ENCODE measurements at regions not wholly inside any gene's neighbourhood (a gene's known extent, or its start where the extent isn't known, plus 50 kb on each side); places are given as distances from the start of the nearest gene placed in this dataset.

GRCh38 chr1:8189931-8190483 lies 127.9 kb upstream of the SLC45A1 start (continued):
- 0 out of 2 replicates have a peak, but pooled peaks have one; percentile 77 for TF ChIP-seq ZC3H13 (CRISPR knock-in tag; IDR thresholded peaks at IDR 0.05)
- TF ChIP-seq ZEB1 (IDR thresholded peaks at IDR 0.05; ENCODE audit: insufficient replicate concordance, low read depth): peak; percentile 87
- no peak for TF ChIP-seq ZNF577 (CRISPR knock-in tag; IDR thresholded peaks at IDR 0.05; ENCODE audit: borderline replicate concordance, low read depth)
- peak; percentile 89 for TF ChIP-seq CEBPG (CRISPR knock-in tag; IDR thresholded peaks at IDR 0.05)
- peak; percentile 99 for TF ChIP-seq HDAC2 (CRISPR knock-in tag; IDR thresholded peaks at IDR 0.05)
- TF ChIP-seq CENPT (CRISPR knock-in tag; IDR thresholded peaks at IDR 0.05; ENCODE audit: low read depth): no peak
- TF ChIP-seq, protein P1, sequence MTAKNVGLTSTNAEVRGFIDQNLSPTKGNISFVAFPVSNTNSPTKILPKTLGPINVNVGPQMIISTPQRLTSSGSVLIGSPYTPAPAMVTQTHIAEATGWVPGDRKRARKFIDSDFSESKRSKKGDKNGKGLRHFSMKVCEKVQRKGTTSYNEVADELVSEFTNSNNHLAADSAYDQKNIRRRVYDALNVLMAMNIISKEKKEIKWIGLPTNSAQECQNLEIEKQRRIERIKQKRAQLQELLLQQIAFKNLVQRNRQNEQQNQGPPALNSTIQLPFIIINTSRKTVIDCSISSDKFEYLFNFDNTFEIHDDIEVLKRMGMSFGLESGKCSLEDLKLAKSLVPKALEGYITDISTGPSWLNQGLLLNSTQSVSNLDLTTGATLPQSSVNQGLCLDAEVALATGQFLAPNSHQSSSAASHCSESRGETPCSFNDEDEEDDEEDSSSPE (CRISPR knock-in tag; IDR thresholded peaks at IDR 0.05): 0 out of 2 replicates have a peak, but pooled peaks have one; percentile 45
- TF ChIP-seq KLF15 (CRISPR knock-in tag; IDR thresholded peaks at IDR 0.05; ENCODE audit: borderline replicate concordance): no peak
- TF ChIP-seq ZSCAN20 (CRISPR knock-in tag; IDR thresholded peaks at IDR 0.05; ENCODE audit: borderline replicate concordance): no peak
- peak; percentile 88; the same call in 1 of the 2 replicates for TF ChIP-seq ZNF788 (CRISPR knock-in tag; IDR thresholded peaks at IDR 0.05; ENCODE audit: borderline replicate concordance)
- TF ChIP-seq, protein P2, sequence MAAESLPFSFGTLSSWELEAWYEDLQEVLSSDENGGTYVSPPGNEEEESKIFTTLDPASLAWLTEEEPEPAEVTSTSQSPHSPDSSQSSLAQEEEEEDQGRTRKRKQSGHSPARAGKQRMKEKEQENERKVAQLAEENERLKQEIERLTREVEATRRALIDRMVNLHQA (CRISPR knock-in tag; IDR thresholded peaks at IDR 0.05): no peak
- TF ChIP-seq TEF (CRISPR knock-in tag; IDR thresholded peaks at IDR 0.05): no peak
- TF ChIP-seq ZNF879 (CRISPR knock-in tag; IDR thresholded peaks at IDR 0.05): no peak
- TF ChIP-seq, protein P3, sequence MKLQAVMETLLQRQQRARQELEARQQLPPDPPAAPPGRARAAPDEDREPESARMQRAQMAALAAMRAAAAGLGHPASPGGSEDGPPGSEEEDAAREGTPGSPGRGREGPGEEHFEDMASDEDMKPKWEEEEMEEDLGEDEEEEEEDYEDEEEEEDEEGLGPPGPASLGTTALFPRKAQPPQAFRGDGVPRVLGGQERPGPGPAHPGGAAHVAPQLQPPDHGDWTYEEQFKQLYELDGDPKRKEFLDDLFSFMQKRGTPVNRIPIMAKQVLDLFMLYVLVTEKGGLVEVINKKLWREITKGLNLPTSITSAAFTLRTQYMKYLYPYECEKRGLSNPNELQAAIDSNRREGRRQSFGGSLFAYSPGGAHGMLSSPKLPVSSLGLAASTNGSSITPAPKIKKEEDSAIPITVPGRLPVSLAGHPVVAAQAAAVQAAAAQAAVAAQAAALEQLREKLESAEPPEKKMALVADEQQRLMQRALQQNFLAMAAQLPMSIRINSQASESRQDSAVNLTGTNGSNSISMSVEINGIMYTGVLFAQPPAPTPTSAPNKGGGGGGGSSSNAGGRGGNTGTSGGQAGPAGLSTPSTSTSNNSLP (IDR thresholded peaks at IDR 0.05; ENCODE audit: low read depth, low read length): peak; percentile 73; the same call in 1 of the 2 replicates
- TF ChIP-seq, protein P4, sequence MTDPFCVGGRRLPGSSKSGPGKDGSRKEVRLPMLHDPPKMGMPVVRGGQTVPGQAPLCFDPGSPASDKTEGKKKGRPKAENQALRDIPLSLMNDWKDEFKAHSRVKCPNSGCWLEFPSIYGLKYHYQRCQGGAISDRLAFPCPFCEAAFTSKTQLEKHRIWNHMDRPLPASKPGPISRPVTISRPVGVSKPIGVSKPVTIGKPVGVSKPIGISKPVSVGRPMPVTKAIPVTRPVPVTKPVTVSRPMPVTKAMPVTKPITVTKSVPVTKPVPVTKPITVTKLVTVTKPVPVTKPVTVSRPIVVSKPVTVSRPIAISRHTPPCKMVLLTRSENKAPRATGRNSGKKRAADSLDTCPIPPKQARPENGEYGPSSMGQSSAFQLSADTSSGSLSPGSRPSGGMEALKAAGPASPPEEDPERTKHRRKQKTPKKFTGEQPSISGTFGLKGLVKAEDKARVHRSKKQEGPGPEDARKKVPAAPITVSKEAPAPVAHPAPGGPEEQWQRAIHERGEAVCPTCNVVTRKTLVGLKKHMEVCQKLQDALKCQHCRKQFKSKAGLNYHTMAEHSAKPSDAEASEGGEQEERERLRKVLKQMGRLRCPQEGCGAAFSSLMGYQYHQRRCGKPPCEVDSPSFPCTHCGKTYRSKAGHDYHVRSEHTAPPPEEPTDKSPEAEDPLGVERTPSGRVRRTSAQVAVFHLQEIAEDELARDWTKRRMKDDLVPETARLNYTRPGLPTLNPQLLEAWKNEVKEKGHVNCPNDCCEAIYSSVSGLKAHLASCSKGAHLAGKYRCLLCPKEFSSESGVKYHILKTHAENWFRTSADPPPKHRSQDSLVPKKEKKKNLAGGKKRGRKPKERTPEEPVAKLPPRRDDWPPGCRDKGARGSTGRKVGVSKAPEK (CRISPR knock-in tag; IDR thresholded peaks at IDR 0.05; ENCODE audit: borderline replicate concordance): no peak
- TF ChIP-seq, protein P5, sequence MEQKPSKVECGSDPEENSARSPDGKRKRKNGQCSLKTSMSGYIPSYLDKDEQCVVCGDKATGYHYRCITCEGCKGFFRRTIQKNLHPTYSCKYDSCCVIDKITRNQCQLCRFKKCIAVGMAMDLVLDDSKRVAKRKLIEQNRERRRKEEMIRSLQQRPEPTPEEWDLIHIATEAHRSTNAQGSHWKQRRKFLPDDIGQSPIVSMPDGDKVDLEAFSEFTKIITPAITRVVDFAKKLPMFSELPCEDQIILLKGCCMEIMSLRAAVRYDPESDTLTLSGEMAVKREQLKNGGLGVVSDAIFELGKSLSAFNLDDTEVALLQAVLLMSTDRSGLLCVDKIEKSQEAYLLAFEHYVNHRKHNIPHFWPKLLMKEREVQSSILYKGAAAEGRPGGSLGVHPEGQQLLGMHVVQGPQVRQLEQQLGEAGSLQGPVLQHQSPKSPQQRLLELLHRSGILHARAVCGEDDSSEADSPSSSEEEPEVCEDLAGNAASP (CRISPR knock-in tag; IDR thresholded peaks at IDR 0.05; ENCODE audit: borderline replicate concordance): peak; percentile 96
- peak; percentile 57; the same call in 1 of the 2 replicates for TF ChIP-seq ZNF652 (CRISPR knock-in tag; IDR thresholded peaks at IDR 0.05; ENCODE audit: borderline replicate concordance, low read depth)
- TF ChIP-seq ARID2 (CRISPR knock-in tag; IDR thresholded peaks at IDR 0.05; ENCODE audit: borderline replicate concordance): 0 out of 2 replicates have a peak, but pooled peaks have one; percentile 57
- no peak for TF ChIP-seq HOXA7 (CRISPR knock-in tag; IDR thresholded peaks at IDR 0.05)
- TF ChIP-seq SYNCRIP (IDR thresholded peaks at IDR 0.05; ENCODE audit: insufficient read depth, low read depth, low read length): no peak
- TF ChIP-seq ASH2L (IDR thresholded peaks at IDR 0.05; ENCODE audit: insufficient read length, low read depth, low read length): peak; percentile 45
- TF ChIP-seq ELF1 (CRISPR knock-in tag; IDR thresholded peaks at IDR 0.05): peak; percentile 44; the same call in 1 of the 2 replicates
